Ishikawa (cell line): ENCODE measurements at regions not wholly inside any gene's neighbourhood (a gene's known extent, or its start where the extent isn't known, plus 50 kb on each side); places are given as distances from the start of the nearest gene placed in this dataset.

Source experiments
- CEBPB ChIP-seq: IDR thresholded peaks from 2 replicates; pipeline ENCODE4 v1.6.1; 2012
- CREB1 ChIP-seq: IDR thresholded peaks from 2 replicates; pipeline ENCODE4 v1.6.1; 2012; ENCODE audit warnings: low read depth
- EP300 ChIP-seq: IDR thresholded peaks from 2 replicates; pipeline ENCODE4 v1.6.1; 2012; ENCODE audit warnings: borderline replicate concordance
- RAD21 ChIP-seq: IDR thresholded peaks from 2 replicates; pipeline ENCODE4 v1.6.1; 2012; ENCODE audit warnings: low read depth
- TAF1 ChIP-seq: IDR thresholded peaks from 2 replicates; pipeline ENCODE4 v1.6.1; 2012; ENCODE audit warnings: low read depth, mild to moderate bottlenecking
- YY1 ChIP-seq: IDR thresholded peaks from 2 replicates; pipeline ENCODE4 v1.6.1; 2012; ENCODE audit warnings: low read depth
- ZBTB7A ChIP-seq: IDR thresholded peaks from 2 replicates; pipeline ENCODE4 v1.6.1; 2012; ENCODE audit warnings: low read depth
- TF ChIP-seq, protein P1 (sequence below): IDR thresholded peaks from 2 replicates; pipeline ENCODE4 v1.6.1; 2012; ENCODE audit warnings: low read depth, mild to moderate bottlenecking

DNA sequence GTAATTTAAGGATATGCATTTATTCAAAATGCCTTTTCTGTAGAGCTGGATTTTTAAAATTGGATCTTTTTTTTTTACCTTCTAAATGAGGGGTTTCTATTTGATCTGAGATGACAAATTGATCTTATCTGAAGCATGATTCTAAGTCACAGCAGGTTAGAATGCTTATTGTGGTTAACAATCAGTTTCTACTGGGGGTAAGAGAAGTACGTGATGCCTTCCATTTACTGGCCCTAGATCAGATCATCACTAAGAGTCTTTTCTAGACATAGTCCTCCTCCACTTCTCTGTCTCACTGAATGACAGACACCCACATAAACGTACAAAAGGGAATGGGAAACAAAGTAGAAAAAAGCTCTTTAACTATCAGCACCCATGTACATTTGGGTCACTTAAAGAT is 231.9 kb downstream of the DMAC1 start:
- TF ChIP-seq CREB1 (no peak), RAD21 (no peak), EP300 (no peak), ZBTB7A (no peak), CEBPB (no peak), TAF1 (no peak), YY1 (no peak)
- TF ChIP-seq, protein P1, sequence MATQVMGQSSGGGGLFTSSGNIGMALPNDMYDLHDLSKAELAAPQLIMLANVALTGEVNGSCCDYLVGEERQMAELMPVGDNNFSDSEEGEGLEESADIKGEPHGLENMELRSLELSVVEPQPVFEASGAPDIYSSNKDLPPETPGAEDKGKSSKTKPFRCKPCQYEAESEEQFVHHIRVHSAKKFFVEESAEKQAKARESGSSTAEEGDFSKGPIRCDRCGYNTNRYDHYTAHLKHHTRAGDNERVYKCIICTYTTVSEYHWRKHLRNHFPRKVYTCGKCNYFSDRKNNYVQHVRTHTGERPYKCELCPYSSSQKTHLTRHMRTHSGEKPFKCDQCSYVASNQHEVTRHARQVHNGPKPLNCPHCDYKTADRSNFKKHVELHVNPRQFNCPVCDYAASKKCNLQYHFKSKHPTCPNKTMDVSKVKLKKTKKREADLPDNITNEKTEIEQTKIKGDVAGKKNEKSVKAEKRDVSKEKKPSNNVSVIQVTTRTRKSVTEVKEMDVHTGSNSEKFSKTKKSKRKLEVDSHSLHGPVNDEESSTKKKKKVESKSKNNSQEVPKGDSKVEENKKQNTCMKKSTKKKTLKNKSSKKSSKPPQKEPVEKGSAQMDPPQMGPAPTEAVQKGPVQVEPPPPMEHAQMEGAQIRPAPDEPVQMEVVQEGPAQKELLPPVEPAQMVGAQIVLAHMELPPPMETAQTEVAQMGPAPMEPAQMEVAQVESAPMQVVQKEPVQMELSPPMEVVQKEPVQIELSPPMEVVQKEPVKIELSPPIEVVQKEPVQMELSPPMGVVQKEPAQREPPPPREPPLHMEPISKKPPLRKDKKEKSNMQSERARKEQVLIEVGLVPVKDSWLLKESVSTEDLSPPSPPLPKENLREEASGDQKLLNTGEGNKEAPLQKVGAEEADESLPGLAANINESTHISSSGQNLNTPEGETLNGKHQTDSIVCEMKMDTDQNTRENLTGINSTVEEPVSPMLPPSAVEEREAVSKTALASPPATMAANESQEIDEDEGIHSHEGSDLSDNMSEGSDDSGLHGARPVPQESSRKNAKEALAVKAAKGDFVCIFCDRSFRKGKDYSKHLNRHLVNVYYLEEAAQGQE, result no peak
